Iris pigment epithelial cell (primary cell): ENCODE measurements at regions not wholly inside any gene's neighbourhood (a gene's known extent, or its start where the extent isn't known, plus 50 kb on each side); places are given as distances from the start of the nearest gene placed in this dataset.
"Not testable (repeated sequence)": the region's sequence is repeated elsewhere in the genome, so short reads cannot be mapped to it uniquely, and the experiment has no call there.

Source experiments
- DNase-seq: peaks from one replicate; pipeline ENCODE4 v3.0.0-alpha.2; 2011; ENCODE audit warnings: low read depth

- not testable (repeated sequence) for DNase-seq
Measured at GRCh38 chr2:242113492-242113891, 244.0 kb downstream of the RTP5 start.

- DNase-seq = not testable (repeated sequence)
Measured at GRCh38 chr2:242116676-242117075, 247.1 kb downstream of the RTP5 start.

GRCh38 chr2:242117305-242117704, 247.8 kb downstream of the RTP5 start:
- not testable (repeated sequence) for DNase-seq

GRCh38 chr2:242119682-242120081, 250.2 kb downstream of the RTP5 start:
- not testable (repeated sequence) for DNase-seq

GRCh38 chr2:242130682-242131081, 261.2 kb downstream of the RTP5 start:
- DNase-seq = not testable (repeated sequence)

- DNase-seq = not testable (repeated sequence)
Measured at GRCh38 chr2:242159921-242160320, 290.4 kb downstream of the RTP5 start.

- DNase-seq = not testable (repeated sequence)
Measured at GRCh38 chr2:242165115-242165514, 295.6 kb downstream of the RTP5 start.

GRCh38 chr2:242171290-242171689, 301.8 kb downstream of the RTP5 start:
- not testable (repeated sequence) for DNase-seq
